ENCODE measurements at regions not wholly inside any gene's neighbourhood (a gene's known extent, or its start where the extent isn't known, plus 50 kb on each side); places are given as distances from the start of the nearest gene placed in this dataset.
A peak's percentile ranks its signal among the peaks of the same experiment; 100 is the strongest.

DNA sequence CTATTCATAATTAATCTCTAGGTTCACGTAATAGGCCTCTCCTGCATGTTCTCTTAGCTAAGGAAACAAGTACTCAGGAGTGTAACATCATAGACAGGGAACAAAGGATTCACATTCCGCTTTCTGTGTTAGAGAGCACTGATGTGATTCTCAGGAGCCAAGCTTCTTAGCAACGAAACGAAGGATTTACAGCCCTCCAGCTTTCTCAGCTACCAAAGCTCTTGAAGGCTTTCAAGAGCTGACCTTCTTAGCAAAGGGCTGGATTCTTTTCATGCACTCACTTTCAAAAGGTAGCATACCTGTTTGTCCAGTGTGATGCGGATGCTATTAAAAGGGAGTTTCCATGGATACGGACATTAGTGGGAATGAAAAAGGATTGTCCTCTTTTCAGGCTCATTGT lies 107.4 kb downstream of the TUSC1 start:
- DNase-seq (ENCODE audit: low read depth), result no peak
- TF ChIP-seq CTCF (IDR thresholded peaks at IDR 0.05; ENCODE audit: insufficient read depth, low read length), result no peak
- no peak overlapping the region for H3K4me3 ChIP-seq (ENCODE audit: low read depth, low read length)

DNA sequence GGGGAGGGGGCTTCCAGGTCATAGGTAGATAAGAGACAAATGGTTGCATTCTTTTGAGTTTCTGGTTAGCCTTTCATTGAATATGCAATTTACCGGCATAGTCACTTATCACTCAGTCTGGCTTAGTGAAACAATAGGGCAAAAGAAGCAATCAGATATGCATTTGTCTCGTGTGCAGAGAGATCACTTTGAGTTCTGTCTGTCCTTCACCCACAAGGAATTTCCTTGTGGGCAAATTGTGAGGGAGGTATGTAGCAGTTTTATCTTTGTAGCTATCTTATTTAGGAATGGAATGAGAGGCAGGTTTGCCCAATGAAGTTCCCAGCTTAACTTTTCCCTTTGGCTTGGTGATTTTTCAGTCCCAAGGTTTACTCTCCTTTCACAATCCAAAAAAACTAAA lies 116.1 kb downstream of the TUSC1 start:
- DNase-seq (ENCODE audit: low read depth), result no peak
- no peak for TF ChIP-seq CTCF (IDR thresholded peaks at IDR 0.05; ENCODE audit: insufficient read depth, low read length)
- no peak overlapping the region for H3K4me3 ChIP-seq (ENCODE audit: low read depth, low read length)

DNA sequence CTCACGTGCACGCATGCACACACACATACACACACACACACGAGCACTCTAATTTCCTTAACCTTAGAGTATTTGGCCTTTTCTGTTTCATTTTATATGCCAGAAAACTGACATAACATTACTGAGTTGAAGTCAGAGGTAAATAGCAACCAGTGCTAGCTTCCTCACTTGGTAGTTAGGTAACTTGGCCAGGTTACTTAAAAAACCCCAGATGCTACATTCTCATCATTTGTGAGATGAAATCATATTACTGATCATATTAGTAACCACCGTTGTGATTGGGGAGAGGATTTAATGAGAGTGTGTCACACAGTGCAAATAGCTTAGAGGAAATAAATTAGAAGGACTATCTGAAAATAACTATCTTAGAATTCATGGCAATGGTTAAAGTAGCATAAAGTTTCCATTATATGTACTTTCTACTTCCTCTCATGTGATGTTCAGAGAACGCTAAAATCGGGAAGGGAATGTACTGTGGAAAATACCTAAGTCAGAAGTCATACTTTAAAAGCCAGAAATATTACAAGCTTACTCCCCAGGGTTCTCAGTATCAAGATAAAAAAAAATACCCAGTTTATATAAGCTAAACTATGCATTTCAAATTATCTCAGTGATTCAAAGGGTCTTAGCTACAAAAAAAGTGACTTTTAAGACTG lies 120.5 kb downstream of the TUSC1 start:
- peak; percentile 2 for DNase-seq (ENCODE audit: low read depth)
- TF ChIP-seq CTCF (IDR thresholded peaks at IDR 0.05; ENCODE audit: insufficient read depth, low read length), result no peak
- no peak overlapping the region for H3K4me3 ChIP-seq (ENCODE audit: low read depth, low read length)

DNA sequence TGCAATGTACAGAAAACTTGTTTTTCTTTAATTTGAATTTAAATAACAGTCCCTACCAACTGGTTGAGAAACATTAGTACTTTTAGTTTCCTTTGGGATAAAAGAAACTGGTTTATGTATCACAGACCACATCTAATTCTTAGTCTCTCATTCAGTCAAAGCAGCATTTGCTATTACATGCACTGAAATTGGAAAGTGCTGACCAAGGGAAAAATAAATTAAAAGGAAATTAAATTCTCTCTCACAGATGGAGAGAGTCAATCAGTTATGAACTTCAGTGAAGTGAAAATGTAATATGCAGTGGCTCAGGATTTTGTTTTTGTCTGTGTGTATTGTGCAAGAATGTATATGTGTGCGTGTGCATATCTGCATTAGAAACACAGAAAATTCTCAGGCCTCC lies 121.7 kb downstream of the TUSC1 start:
- H3K4me3 ChIP-seq (ENCODE audit: low read depth, low read length), result no peak overlapping the region
- DNase-seq (ENCODE audit: low read depth), result no peak
- no peak for TF ChIP-seq CTCF (IDR thresholded peaks at IDR 0.05; ENCODE audit: insufficient read depth, low read length)

DNA sequence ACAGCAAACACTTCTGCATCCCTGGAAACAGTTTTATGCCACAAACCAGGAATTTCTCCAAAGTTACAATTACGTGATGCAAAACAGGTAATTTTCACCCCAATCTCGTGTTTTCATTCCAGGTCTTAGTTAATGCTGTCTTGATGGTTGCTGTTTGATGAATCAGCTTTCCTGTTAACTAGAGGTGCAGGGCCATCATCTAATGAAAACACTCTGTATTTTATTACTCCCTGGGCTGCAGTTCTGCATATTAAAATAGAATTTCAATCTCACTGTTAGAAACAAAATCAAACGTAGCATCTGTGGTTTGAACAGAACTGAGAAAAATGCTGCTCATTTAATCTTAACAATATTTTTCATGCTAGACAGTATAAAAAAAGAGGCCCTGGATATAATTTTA lies 129.4 kb downstream of the TUSC1 start:
- H3K4me3 ChIP-seq (ENCODE audit: low read depth, low read length), result no peak overlapping the region
- no peak for DNase-seq (ENCODE audit: low read depth)
- no peak for TF ChIP-seq CTCF (IDR thresholded peaks at IDR 0.05; ENCODE audit: insufficient read depth, low read length)

DNA sequence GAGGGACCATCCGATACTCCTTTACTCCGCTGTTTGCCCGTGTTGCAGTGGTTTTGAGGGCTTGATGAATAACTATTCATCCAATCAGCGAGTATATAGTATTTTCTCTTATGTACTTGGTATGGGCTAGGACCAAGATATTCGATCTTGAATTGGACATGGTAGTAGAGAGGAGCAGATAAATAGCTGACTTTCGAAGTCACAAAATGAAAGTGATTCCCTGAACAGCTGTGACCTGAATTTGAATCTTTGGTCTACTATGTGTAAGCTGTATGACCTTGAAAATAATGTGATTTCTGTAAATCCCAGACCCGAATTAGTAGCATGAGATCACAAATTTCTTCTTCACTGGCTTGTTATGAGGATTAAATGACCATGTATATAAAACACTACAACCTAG lies 134.4 kb downstream of the TUSC1 start:
- no peak overlapping the region for H3K4me3 ChIP-seq (ENCODE audit: low read depth, low read length)
- DNase-seq (ENCODE audit: low read depth), result no peak
- TF ChIP-seq CTCF (IDR thresholded peaks at IDR 0.05; ENCODE audit: insufficient read depth, low read length), result no peak

DNA sequence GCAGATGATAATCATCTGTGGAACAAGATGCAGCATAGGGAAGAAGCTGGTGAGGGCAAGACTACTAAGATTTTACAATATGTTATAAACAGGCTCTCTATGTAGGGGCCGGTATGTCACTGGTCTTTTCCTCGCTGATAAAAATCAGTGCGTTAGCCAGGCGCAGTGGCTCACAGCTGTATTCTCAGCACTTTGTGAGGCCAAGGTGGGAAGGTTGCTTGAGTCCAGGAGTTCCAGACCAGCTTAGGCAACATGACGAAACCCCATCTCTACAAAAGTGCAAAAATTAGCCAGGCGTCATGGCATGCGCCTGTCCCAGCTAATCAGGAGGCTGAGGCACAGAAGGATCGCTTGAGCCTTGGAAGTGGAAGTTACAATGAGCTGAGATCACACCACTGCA lies 135.9 kb downstream of the TUSC1 start:
- no peak overlapping the region for H3K4me3 ChIP-seq (ENCODE audit: low read depth, low read length)
- no peak for TF ChIP-seq CTCF (IDR thresholded peaks at IDR 0.05; ENCODE audit: insufficient read depth, low read length)
- no peak for DNase-seq (ENCODE audit: low read depth)
